ENCODE measurements at regions not wholly inside any gene's neighbourhood (a gene's known extent, or its start where the extent isn't known, plus 50 kb on each side); places are given as distances from the start of the nearest gene placed in this dataset.
A peak's percentile ranks its signal among the peaks of the same experiment; 100 is the strongest.

GRCh38 chr6:94088870-94089269, 669.5 kb upstream of the EPHA7 start:
- DNase-seq: no peak

- no peak for DNase-seq
Measured at GRCh38 chr6:94074764-94075163, 655.4 kb upstream of the EPHA7 start.

- DNase-seq: no peak
Measured at GRCh38 chr6:94071835-94072234, 652.5 kb upstream of the EPHA7 start.

- DNase-seq: no peak
Measured at GRCh38 chr6:94065707-94066337, 646.5 kb upstream of the EPHA7 start.

GRCh38 chr6:94052749-94053148, 633.4 kb upstream of the EPHA7 start:
- DNase-seq: peak; percentile 3

GRCh38 chr6:94050515-94050914, 631.2 kb upstream of the EPHA7 start:
- no peak for DNase-seq

GRCh38 chr6:94049001-94049400, 629.6 kb upstream of the EPHA7 start:
- DNase-seq: no peak

- no peak for DNase-seq
Measured at GRCh38 chr6:94045099-94045829, 625.9 kb upstream of the EPHA7 start.

- DNase-seq: no peak
Measured at GRCh38 chr6:94041945-94042709, 622.8 kb upstream of the EPHA7 start.

GRCh38 chr6:94036024-94036423, 616.7 kb upstream of the EPHA7 start:
- DNase-seq: no peak

- no peak for DNase-seq
Measured at GRCh38 chr6:94027374-94027773, 608.0 kb upstream of the EPHA7 start.

- no peak for DNase-seq
Measured at GRCh38 chr6:94026575-94026974, 607.2 kb upstream of the EPHA7 start.

- DNase-seq: no peak
Measured at GRCh38 chr6:94005835-94006234, 586.5 kb upstream of the EPHA7 start.

GRCh38 chr6:93992976-93993375, 573.6 kb upstream of the EPHA7 start:
- no peak for DNase-seq

- DNase-seq: no peak
Measured at GRCh38 chr6:93989630-93990029, 570.3 kb upstream of the EPHA7 start.

GRCh38 chr6:93985953-93986352, 566.6 kb upstream of the EPHA7 start:
- no peak for DNase-seq

GRCh38 chr6:93975159-93975558, 555.8 kb upstream of the EPHA7 start:
- no peak for DNase-seq

GRCh38 chr6:93974332-93974731, 555.0 kb upstream of the EPHA7 start:
- no peak for DNase-seq

GRCh38 chr6:93972791-93973190, 553.4 kb upstream of the EPHA7 start:
- DNase-seq: no peak

- DNase-seq: no peak
Measured at GRCh38 chr6:93970684-93971083, 551.3 kb upstream of the EPHA7 start.

- DNase-seq: no peak
Measured at GRCh38 chr6:93968126-93968525, 548.8 kb upstream of the EPHA7 start.

GRCh38 chr6:93964926-93965325, 545.6 kb upstream of the EPHA7 start:
- DNase-seq: no peak

- DNase-seq: no peak
Measured at GRCh38 chr6:93964321-93964720, 545.0 kb upstream of the EPHA7 start.
